HG02642 (cell line): ENCODE measurements at regions not wholly inside any gene's neighbourhood (a gene's known extent, or its start where the extent isn't known, plus 50 kb on each side); places are given as distances from the start of the nearest gene placed in this dataset.
"Not testable (repeated sequence)": the region's sequence is repeated elsewhere in the genome, so short reads cannot be mapped to it uniquely, and the experiment has no call there.

Experiments used
- ATAC-seq: cut with Tn5 transposase; IDR thresholded peaks from one replicate; pipeline ENCODE4 v1.9.1; 2021; ENCODE audit warnings: mild to moderate bottlenecking; ENCODE audit not compliant: unreplicated experiment, poor library complexity

GRCh38 chr2:95762023-95763021, 170.5 kb downstream of the TRIM43 start:
- not testable (repeated sequence) for ATAC-seq

GRCh38 chr2:95763074-95763473, 171.3 kb downstream of the TRIM43 start:
- ATAC-seq, result not testable (repeated sequence)

GRCh38 chr2:95764966-95765365, 173.2 kb downstream of the TRIM43 start:
- not testable (repeated sequence) for ATAC-seq

DNA sequence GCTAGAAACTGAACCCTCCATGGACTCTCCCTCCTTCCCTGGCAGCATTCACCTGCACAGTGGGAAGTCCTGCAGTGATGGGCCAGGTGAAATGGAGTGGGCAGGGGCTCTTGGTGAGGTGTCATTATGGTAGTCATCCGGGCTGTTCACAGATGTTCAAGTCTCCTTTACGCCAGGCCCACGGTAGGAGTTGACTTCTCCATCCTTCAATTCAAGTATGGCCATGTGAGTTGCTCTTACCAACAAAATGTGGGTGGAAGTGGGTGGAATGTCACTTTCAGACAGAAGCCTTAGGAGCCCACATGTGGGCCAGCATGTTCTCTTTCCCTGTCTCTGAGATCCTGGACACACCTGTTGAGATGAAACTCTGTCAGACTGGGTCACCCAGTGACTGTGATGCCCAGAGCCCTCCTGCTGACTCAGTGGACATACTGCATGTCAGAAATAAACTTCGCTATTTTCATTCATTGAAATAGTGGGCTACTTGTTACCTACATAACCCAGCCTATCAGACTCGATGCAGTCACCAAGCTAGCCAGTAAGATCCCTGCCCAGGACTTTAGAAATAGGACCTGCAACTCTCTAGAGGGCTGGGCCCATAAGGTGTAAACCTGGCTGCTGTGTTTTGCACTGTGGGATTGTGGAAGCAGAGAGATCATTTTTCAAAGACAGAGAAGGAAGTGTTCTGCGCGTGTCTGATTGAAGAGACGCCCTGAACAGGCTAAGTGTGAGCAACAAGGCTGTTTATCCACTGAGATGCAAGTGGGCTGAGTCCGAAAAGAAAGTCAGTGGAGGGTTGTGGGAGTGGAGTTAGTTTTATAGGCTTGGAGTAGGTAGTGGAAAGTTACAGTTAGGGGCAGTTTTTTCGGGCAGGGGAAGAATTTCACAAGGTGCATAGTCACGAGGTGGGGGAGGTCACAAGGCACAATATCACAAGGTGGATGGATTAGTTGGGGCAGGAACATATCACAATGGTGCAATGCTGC, 174.4 kb downstream of the TRIM43 start:
- ATAC-seq, result not testable (repeated sequence)

DNA sequence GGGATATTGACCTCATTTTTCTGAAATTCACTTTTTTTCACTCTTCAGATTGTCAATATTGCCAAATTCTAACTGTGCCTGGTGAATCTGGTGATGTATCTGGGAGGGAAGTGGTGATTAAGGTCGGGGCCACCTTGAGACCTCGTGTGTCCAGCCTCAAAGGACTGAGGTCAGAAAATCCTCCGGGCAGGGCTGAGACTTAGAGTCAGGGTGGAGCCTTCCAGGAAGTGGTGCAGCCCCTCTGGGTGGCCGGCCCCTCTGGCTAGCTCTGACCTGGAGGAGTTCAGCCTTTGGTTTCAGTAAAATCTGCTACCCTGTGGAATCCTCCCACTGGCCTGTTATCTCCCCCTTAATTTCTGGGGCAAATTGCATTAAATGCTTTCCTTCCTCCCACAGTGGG, 175.7 kb downstream of the TRIM43 start:
- not testable (repeated sequence) for ATAC-seq

DNA sequence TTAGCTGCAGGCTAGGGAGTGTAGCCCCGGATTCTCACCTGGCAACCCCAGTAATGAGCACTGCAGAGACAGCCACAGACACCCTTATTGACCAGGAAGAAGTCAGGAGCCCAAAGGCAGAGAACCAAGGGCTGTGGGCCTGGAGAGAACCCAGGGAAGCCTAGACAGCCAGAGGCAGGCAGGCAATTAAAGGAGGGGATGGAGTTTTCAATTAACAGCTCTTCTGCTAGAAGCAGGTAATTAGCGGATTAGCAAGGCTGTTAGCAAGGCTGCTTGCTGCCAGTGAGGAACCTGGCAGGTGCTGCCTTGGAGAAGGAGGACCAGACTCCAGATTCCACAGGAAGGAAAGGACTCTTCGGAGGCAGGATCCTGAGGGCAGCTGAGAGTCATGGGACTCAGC, 176.1 kb downstream of the TRIM43 start:
- ATAC-seq, result not testable (repeated sequence)

DNA sequence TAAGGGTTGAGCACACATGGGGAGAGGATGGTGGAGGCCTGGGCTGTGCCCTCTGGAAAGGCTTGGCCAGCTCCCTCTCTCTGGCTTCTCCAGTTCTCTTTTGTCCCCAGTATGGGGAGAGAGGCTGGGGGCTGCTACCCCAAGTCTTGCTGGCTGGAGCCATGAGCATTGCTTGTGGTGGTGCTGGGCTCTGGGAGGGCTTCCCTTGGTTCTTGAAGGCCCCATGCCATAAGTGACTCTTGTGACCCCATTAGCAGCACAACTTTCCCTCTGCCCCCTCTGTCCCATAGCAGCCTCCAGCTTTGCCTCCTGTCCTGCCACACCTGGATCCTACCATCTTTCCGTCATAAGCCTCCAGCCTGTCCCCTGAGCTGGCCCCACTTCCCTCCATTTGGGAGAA, 177.5 kb downstream of the TRIM43 start:
- not testable (repeated sequence) for ATAC-seq

- ATAC-seq, result not testable (repeated sequence)
Measured at GRCh38 chr2:95770726-95771125, 178.9 kb downstream of the TRIM43 start.

- not testable (repeated sequence) for ATAC-seq
Measured at GRCh38 chr2:95774322-95775192, 182.8 kb downstream of the TRIM43 start.

DNA sequence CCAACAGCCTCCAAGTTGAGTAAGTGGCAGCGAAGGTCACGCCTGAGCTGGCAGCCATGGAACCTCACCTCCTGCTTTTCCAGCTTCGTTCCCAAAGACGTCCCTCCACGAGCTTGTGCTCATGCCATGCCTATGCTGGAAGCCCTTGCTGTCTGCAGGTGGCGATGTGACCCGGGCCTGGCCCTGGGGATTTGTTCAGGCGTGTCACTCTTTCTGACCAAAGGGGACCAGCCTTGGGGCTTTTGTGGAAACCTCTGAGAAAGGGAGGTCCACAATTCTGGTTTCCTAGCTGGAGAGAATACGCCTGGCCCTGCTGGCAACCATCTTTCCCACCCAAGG, 183.4 kb downstream of the TRIM43 start:
- ATAC-seq, result not testable (repeated sequence)
